Jurkat, Clone E6-1 (cell line): ENCODE measurements at regions not wholly inside any gene's neighbourhood (a gene's known extent, or its start where the extent isn't known, plus 50 kb on each side); places are given as distances from the start of the nearest gene placed in this dataset.
"Not testable (repeated sequence)": the region's sequence is repeated elsewhere in the genome, so short reads cannot be mapped to it uniquely, and the experiment has no call there.

Source experiments
- DNase-seq: peaks from one replicate; pipeline ENCODE4 v3.0.0-alpha.2; 2011; ENCODE audit warnings: low read depth, low spot score
- H3K4me3 ChIP-seq: 2 replicates; pipeline ENCODE4 v1.5.1; 2011; ENCODE audit warnings: mild to moderate bottlenecking, low read length, control low read depth, moderate library complexity

DNA sequence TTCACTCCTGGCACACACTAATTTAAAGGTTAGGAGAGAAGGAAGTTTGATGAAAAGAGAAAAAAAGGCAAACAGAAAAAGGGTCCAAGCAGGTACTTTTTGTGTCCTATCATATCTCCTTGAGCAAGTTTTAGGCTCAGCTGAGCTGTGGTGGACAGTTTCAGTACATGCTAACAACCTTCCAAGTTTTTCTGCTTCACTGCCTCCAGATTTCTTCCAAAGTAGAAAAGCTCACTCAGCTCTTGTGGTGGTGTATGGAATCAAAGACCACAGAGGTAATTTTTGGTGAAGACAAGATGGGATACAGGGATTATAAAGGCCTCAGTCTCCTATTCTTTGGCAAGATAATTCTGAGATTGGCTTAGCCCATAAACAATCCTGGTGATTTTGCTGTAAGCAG, 921.8 kb downstream of the NR2F1-AS1 start:
- no peak for DNase-seq
- H3K4me3 ChIP-seq, result no peak overlapping the region

DNA sequence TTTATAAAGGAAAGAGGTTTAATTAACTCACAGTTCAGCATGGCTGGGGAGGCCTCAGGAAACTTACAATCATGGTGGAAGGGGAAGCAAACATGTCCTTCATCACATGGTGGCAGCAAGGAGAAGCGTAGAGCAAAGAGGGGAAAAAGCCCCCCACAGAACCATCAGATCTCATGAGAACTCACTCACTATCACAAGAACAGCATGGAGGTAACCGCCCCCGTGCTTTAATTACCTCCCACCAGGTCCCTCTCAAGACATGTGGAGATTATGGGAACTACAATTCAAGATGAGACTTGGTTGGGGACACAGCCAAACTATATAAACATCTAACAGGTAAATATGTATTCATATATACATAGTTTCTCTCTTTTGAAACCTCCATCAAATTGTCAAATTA, 926.4 kb downstream of the NR2F1-AS1 start:
- not testable (repeated sequence) for DNase-seq, H3K4me3 ChIP-seq

DNA sequence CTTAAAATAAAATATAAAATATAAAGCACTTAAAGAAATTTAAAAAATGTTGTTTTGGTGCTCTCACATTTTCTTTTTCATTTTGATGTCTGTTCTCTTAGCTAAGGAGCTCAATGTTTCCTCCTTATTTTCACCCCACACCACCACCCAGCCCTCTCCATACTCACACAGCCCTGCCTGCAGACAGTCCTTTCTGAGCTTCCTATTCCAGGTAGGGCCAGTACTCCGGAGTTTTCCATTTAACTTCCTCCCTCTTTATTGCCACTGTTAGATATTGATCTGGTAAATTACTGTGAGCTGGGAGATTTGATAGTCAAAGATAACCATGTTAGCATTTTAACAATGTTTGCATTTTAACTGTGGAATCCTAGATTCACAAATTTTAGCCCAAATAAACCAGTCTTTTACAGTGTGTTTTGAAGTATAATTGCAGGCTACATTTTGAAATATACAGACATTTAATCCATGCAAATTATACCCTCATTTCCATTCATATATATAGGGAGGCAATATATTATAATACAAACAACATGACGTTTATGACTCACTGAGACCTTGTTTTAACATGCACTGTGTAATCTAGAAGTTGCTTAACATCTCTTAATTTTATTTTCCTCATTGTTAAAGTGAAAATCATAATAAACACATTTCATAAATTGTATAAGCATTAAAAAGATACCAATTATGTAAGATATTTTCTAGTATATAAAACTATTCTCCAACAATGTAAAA, 927.1 kb downstream of the NR2F1-AS1 start:
- H3K4me3 ChIP-seq, result no peak overlapping the region
- no peak for DNase-seq

DNA sequence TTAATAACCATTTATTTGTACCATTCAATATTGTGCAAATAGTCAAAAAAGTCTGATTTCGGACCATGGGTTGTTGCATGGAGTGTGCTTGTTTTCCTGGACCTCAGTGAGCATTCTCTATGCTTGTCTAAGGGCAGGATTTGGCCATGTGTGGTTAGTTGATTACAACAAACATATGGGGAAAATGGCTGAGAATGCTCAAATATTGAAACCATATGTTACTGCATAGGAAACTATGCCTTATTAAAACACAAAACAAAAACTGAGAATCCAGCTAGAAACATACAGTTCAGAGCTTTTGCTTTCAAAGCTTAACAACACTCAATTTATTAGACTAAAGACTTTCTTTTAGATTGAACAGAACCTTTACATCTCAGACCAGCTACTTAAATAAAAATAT, 928.3 kb downstream of the NR2F1-AS1 start:
- H3K4me3 ChIP-seq, result no peak overlapping the region
- DNase-seq, result no peak

DNA sequence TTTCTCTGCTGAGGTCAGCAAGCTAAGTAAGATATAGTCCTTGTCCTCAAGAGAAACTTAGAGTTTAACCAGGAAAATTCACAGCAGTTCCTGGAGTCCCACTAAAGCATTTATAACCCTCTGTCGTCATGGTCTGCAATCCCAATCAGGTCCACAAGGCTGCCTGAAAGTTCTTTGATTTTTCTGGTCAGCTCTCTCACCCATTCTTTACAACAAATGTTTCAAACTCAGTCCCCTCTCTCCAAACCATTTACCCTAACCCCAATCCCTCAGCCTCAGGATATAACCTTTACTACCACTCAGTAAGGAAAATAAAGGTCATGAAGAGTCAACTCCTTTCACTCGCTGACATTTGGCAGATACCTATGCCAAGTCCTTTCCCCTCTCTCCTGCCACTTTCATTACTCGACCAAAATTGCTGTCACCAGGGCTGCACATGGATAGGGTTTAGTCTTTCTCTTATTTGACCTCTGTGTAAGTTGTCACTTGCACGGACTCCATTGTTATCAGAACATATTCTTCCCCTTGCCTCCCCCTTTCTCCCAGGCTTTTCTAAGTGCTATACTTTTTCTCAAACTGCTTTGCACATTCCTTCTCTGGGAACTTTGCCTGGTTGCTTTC, 936.6 kb downstream of the NR2F1-AS1 start:
- H3K4me3 ChIP-seq, result no peak overlapping the region
- no peak for DNase-seq

DNA sequence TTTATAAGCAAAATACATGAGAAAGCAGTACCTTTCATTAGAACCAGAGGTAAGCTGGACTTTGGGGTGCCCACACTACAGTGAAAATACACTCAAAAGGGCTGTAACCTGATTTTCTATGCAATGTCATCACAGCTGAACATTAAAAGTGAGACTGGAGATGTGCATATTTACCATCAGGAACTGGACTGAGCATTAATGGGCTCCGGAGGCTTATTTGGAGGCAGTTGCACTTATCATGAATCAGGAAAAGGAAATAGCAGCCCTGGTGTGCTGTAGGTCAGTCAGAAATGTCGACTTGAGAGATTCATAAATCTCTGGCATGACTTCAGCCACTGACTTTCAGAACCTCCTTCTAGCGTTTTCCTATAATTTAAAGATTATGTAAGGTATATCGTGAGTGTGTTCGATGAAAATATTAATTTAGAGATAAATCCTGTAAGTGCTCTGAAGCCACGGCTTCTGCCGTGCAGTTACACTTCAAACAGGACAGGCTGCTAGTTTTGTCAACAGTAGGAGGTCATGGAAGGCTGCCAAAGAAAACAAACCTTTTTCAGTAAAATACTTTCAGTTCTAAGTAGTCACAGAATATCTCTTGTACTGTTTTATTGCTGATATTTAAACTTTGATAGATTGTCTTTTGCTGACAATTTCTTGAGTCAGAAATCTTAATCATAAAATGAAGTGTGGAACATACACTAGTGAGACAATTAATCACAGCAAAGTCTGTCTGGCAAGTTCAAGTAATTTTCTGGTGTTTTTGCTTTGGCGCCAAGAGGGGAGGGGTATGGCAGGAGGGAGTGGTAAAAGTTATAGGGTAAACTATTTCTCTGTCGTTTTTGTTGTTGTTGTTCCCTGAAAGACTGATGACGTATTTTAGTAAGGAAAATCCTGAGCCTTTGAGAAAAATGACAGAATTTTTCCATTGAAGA, 939.7 kb downstream of the NR2F1-AS1 start:
- no peak overlapping the region for H3K4me3 ChIP-seq
- no peak for DNase-seq

DNA sequence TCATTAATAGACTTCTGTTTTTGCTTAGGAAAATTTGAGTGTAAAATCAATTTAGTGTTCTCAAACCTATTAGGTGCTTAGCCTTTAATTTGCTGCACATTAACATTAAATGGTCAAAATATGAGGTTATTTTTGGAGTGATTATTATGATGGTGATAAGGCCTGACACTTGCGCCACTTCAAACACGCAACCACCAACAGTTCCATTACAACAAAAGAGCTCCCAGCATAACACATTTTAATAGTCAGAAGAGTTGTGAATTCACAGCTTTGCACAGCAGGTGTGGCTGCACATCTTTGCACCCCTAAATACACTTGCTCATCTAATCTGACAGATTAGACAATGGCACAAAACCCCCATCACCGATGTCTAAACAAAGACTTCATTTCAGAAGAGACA, 940.7 kb downstream of the NR2F1-AS1 start:
- H3K4me3 ChIP-seq, result no peak overlapping the region

DNA sequence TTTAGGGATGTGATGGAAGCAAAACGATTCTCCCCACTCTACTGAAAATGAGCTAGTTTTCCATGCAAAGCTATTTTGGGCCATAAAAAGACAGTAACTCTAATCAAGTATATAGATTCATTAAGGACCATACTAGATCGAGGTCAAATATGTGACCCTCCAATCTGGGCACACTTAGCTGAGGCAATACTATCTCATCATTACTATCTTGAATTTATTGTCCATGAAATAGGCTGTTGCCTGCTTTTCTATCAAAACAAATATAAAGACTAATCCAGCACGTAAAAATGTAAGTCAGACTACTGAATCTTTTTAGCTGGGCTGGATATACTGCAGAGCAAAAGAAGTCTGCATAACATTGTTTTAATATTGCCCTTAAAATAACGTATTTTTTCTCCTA, 943.1 kb downstream of the NR2F1-AS1 start:
- no peak for DNase-seq
- no peak overlapping the region for H3K4me3 ChIP-seq

More for the DNA sequence above, 940.7 kb downstream of the NR2F1-AS1 start:
- no peak for DNase-seq

DNA sequence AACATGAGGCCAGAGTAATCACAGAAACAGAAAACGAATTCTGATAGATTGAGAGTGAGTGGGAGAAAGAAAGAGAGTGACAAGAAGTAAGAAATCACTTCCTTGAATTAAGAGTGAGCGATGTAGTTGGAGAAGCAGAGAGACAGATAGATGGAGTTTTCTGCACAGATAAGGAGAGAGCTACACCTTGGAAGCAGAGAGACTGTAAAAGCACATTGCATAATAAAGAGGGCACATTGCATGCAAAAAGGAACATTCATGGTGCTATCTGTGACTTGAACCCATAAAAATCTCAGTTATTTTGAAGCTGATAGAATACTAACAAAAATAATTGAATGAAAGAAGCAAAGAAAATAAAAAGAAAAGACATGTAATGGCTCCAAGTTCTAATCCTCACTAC, 943.8 kb downstream of the NR2F1-AS1 start:
- DNase-seq, result no peak
- H3K4me3 ChIP-seq, result no peak overlapping the region

DNA sequence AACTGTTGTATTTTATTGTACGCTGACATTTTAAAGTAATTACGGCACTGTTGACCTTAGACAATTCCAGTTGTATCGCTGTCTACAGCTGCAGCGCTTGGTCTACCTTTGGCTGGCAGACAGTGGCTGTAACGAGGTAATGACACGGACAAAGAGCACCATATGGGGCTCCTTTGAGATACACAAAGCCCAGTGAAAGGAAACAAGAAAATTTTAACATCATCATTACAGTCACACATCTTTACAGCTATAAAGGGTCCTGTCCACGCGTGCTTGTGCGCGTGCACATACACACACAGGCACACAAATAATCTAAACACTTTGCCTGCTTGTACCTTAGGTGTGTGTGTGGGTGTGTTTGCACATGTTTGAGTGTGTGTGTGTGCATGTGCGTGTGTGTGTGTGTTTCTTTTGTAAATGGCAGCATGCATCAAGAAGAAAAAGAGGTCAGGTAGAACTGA, 946.0 kb downstream of the NR2F1-AS1 start:
- no peak for DNase-seq
- no peak overlapping the region for H3K4me3 ChIP-seq

DNA sequence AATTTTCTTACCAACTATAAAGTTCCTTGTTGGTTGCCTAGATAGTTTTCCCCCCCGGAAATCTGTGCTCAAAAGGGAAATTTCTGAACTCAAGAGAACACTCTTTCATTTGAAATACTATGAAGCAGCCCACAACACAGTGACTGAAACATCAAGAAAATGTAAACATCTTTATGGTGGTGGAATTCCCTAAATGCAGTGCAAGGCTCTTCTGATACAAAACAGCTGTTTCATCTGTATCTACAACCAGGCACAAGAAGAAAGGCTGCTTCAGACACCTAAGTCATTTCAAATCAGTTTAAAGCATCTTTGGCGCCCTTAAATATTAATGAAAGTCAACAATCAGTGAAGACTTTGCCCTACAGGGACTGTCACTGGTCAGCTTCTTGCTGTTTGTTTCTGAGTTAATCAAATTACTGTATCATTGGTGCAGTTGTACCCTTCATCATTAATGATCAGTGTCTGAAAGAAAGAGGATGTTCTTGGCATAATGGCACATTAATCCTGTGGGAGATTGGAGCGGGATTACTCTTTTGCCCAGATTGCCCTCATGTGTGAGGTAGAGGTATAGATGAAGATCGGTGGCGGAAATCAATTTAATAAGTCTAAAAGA, 947.0 kb downstream of the NR2F1-AS1 start:
- no peak for DNase-seq

DNA sequence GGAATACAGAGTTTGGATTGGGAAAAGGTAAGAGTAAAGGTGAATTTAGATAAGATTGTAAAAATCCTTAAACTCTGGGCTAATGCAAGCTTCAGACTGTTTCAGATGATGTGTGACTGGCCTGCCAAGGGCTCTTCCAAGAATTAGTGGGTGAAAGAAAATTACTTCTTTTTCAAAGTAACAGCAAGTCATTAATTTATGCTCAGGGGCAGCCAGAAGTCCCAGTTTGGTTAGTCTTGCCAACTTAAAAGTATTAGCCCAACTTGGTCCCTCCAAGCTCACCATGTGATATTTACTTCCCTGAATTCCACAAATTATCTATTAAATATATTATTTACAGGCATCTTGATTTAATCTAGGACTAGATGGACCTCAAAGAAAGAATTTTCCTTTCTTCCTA, 947.8 kb downstream of the NR2F1-AS1 start:
- H3K4me3 ChIP-seq, result no peak overlapping the region

More for the DNA sequence above, 947.0 kb downstream of the NR2F1-AS1 start:
- no peak overlapping the region for H3K4me3 ChIP-seq

DNA sequence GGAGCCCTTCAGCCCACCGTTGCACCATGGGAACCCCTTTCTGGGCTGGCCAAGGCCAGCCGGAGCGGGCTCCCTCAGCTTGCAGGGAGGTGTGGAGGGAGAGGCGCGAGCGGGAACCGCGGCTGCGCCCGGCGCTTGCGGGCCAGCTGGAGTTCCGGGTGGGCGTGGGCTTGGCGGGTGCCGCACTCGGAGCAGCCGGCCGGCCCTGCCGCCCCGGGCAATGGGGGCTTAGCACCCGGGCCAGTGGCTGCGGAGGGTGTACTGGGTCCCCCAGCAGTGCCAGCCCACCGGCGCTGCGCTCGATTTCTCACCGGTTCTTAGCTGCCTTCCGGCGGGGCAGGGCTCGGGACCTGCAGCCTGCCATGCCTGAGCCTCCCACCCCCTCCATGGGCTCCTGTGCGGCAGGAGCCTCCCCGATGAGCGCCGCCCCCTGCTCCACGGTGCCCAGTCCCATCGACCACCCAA, 949.8 kb downstream of the NR2F1-AS1 start:
- not testable (repeated sequence) for DNase-seq, H3K4me3 ChIP-seq

More for the DNA sequence above, 947.8 kb downstream of the NR2F1-AS1 start:
- no peak for DNase-seq

DNA sequence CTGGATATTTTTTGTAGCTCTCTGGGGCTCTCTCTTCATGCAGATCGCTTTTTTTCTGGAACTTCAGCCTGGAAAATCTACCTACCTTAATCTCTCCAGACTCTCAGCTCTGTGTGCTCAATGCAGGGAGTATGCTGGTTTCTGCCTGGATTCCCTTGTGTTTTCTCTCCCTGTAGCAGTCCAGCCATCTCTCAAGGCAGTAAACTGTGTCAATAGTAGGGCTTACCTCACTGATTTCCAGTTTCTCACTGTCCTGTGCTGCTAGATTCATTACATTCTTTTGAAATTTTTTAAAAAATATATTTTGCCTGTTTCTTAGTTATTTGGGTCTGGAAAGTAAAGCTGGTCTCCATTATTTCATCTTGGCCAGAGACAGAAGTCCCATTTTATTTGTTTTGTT, 951.4 kb downstream of the NR2F1-AS1 start:
- H3K4me3 ChIP-seq, result no peak overlapping the region
- DNase-seq, result no peak

DNA sequence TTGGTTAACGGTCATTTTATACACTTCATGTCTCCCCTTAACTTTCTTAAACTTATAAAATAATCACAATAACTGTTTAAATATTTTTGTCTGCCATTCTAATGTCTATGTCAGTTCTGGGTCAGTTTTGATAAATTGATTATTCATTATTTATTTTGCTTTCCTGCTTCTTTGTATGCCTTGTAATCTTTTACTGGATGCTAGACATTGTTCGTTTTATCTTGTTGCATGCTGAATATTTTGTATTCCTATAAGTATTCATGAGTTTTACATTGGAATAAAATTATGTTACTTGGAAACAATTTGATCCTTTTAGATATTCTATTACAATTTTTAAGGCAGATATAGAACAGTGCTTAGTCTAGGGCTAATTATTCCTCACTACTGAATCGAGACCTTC, 952.0 kb downstream of the NR2F1-AS1 start:
- no peak for DNase-seq
- no peak overlapping the region for H3K4me3 ChIP-seq

DNA sequence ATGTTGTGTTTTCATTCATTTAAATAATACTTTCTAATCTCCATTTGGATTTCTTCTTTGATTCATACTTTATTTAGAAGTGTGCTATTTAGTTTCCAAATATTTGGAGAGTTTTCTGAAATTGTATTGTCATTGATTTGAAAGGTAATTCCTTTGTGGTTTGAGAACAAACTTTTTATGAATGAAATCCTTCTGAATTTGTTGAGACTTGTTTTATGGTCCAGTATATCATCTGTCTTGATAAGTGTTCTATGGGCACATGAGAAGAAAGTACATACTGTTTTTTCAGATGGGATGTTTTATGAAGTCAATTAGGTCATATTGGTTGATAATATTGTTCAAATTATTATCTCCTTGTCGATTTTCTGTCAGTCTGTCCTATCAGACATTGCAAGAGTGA, 953.8 kb downstream of the NR2F1-AS1 start:
- no peak overlapping the region for H3K4me3 ChIP-seq
- no peak for DNase-seq

DNA sequence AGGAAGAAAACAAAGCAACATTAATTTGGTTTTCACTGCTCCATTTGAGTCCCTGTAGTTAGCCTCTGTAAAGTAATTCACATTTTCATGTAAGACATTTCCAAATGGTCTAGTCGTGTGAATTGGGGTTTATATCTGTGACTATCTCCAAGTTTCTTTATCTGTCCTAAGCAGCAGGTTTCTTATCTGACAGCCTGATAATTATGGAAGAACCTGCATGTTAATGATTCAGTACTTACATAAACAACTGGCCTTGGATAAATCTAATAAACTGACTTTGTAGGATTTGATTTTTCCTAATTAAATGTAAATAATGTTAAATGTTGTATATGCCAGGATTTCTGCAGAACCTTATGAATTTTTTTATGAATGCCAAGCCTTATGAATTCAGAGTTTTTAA, 964.9 kb downstream of the NR2F1-AS1 start:
- no peak for DNase-seq
- no peak overlapping the region for H3K4me3 ChIP-seq

DNA sequence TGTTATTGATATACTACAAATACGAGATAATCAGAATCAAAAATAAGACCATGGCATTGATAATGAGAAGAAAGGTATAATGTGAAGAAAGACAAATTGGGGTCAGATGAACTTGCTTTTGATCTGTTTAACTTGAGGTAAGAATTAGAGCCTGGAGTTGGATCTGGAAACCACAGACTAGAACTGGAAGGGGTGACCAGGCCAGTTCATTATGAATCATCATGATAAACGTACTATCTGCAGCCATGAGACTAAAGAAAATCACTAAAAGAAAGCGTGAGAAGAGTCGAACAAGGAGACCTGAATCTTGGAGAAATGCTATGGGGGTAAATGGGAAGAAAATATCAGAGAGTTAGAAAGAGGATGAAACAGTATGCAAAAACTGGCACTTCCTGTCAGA, 967.5 kb downstream of the NR2F1-AS1 start:
- no peak for DNase-seq

DNA sequence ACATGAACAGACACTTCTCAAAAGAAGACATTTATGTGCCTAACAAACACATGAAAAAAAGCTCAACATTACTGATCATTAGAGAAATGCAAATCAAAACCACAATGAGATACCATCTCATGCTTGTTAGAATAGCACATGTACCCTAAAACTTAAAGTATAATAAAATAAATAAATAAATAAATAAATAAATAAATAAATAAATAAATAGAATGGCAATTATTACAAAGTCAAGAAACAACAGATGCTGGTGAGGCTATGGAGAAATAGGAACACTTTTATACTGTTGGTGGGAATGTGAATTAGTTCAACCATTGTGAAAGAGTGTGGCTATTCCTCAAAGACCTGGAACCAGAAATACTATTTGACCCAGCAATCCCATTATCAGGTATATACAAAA, 970.6 kb downstream of the NR2F1-AS1 start:
- DNase-seq, H3K4me3 ChIP-seq: not testable (repeated sequence)

More for the DNA sequence above, 967.5 kb downstream of the NR2F1-AS1 start:
- H3K4me3 ChIP-seq, result no peak overlapping the region
